ENCODE measurements at regions not wholly inside any gene's neighbourhood (a gene's known extent, or its start where the extent isn't known, plus 50 kb on each side); places are given as distances from the start of the nearest gene placed in this dataset.

- Mint-ChIP-seq H3K36me3 (ENCODE audit: insufficient read depth in 1 of 3, low read depth in 3 of 3) (no peaks in the 10 kb centered on the region), H3K27ac (peak overlapping the region in 1 of 3 experiments; percentile 62; a peak in 1 of 7 replicates), H3K9me3 (no peaks in the 10 kb centered on the region), H3K27me3 (ENCODE audit: low read depth) (peaks cover 31% of the 10 kb centered on the region), H3K4me1 (peaks cover 6 to 20% of the 10 kb centered on the region in 2 experiments), H3K4me3 (no peak overlapping the region)
- H3K14ac ChIP-seq (ENCODE audit: insufficient read depth, low read length) = no peak overlapping the region
- no peaks in the 10 kb centered on the region for H3K9me3 ChIP-seq (ENCODE audit: control insufficient read depth, low read depth, low read length)
- H3K4me1 ChIP-seq (ENCODE audit: insufficient read depth, low read length) = peaks cover 3% of the 10 kb centered on the region; the same call in 1 of the 2 replicates
- no peaks in the 10 kb centered on the region for H3K23me2 ChIP-seq (ENCODE audit: insufficient read length, low read depth, low read length, poor library complexity, severe bottlenecking)
- no peak overlapping the region for H2BK20ac ChIP-seq (ENCODE audit: low read depth, low read length, poor library complexity, severe bottlenecking)
- H3K27me3 ChIP-seq (ENCODE audit: insufficient read depth, low read length) = no peaks in the 10 kb centered on the region; the same call in 1 of the 2 replicates
- DNase-seq = no peak
- no peak overlapping the region for H2BK12ac ChIP-seq (ENCODE audit: insufficient read length, low read depth, low read length)
- H2AK5ac ChIP-seq (ENCODE audit: insufficient read length, low read length) = no peak overlapping the region
- H3K27ac ChIP-seq (ENCODE audit: insufficient read length, low read depth, low read length) = no peak overlapping the region
- H4K5ac ChIP-seq (ENCODE audit: insufficient read length, low read depth, low read length) = no peak overlapping the region
- no peak overlapping the region for H4K91ac ChIP-seq (ENCODE audit: insufficient read length, low read depth, low read length)
- H2BK15ac ChIP-seq (ENCODE audit: low read depth, low read length) = no peak overlapping the region
- no peak overlapping the region for H3K23ac ChIP-seq (ENCODE audit: insufficient read length, low read depth, low read length)
- no peak overlapping the region for H2BK5ac ChIP-seq (ENCODE audit: insufficient read length, low read length)
- no peaks in the 10 kb centered on the region for H4K20me1 ChIP-seq (ENCODE audit: control insufficient read depth, insufficient read depth, insufficient read length)
- no peak overlapping the region for H3K4me2 ChIP-seq (ENCODE audit: insufficient read depth, insufficient read length, low read length)
- TF ChIP-seq CTCF (conservative IDR thresholded peaks at IDR 0.05) = no peak
- H4K8ac ChIP-seq (replicated peaks; ENCODE audit: insufficient read length, low read depth, low read length) = no peak overlapping the region
- no peak overlapping the region for H3K18ac ChIP-seq (ENCODE audit: insufficient read length, low read depth, low read length)
- no peak overlapping the region for H2BK120ac ChIP-seq (ENCODE audit: low read depth, low read length, poor library complexity, severe bottlenecking)
- no peak overlapping the region for H3K56ac ChIP-seq (ENCODE audit: insufficient read length, low read depth, low read length)
- WGBS (ENCODE audit: extremely low coverage, insufficient read length, low lambda C conversion rate) = no CpG with 5 or more reads among the region's 1 CpG
- H3K4ac ChIP-seq (ENCODE audit: low read depth, low read length) = no peak overlapping the region
- no peak overlapping the region for H3T11ph ChIP-seq (ENCODE audit: low read length)
- no peaks in the 10 kb centered on the region for H3K79me2 ChIP-seq (ENCODE audit: insufficient read depth, low read length)
- no peak overlapping the region for H2AFZ ChIP-seq (ENCODE audit: low read length)
- H3K9ac ChIP-seq (ENCODE audit: extremely low read depth, insufficient read length, low read length) = no peak overlapping the region
- no peaks in the 10 kb centered on the region for H3K79me1 ChIP-seq (ENCODE audit: insufficient read depth, low read depth, low read length, poor library complexity, severe bottlenecking)
Measured at GRCh38 chr10:69748621-69749020, 53.1 kb upstream of the COL13A1 start.

Data from H9 (cell line).